ENCODE measurements at regions not wholly inside any gene's neighbourhood (a gene's known extent, or its start where the extent isn't known, plus 50 kb on each side); places are given as distances from the start of the nearest gene placed in this dataset.
"Not testable (repeated sequence)": the region's sequence is repeated elsewhere in the genome, so short reads cannot be mapped to it uniquely, and the experiment has no call there.

- Histone ChIP-seq H3K27me3 (ENCODE audit: insufficient read depth, low read depth, severe bottlenecking) (peaks cover 12% of the 10 kb centered on the region), H3K36me3 (no peaks in the 10 kb centered on the region), H3K27ac (no peak overlapping the region), H3K9me3 (ENCODE audit: severe bottlenecking) (no peaks in the 10 kb centered on the region), H3K4me3 (ENCODE audit: low read depth, low read length) (no peak overlapping the region)
- no peak for DNase-seq
- TF ChIP-seq CTCF (IDR thresholded peaks at IDR 0.05; ENCODE audit: low read depth, low read length) = no peak
Measured at GRCh38 chr16:58999762-59000161, 265.6 kb upstream of the GOT2 start.

GRCh38 chr16:58992755-58993154 lies 258.6 kb upstream of the GOT2 start:
- not testable (repeated sequence) for H3K27me3 ChIP-seq (ENCODE audit: insufficient read depth, low read depth, severe bottlenecking); H3K4me3 ChIP-seq (ENCODE audit: low read depth, low read length); H3K36me3 ChIP-seq; H3K27ac ChIP-seq; DNase-seq; H3K9me3 ChIP-seq (ENCODE audit: severe bottlenecking)

- H3K27me3 ChIP-seq (ENCODE audit: insufficient read depth, low read depth, severe bottlenecking); DNase-seq; H3K27ac ChIP-seq; H3K36me3 ChIP-seq; H3K4me3 ChIP-seq (ENCODE audit: low read depth, low read length); H3K9me3 ChIP-seq (ENCODE audit: severe bottlenecking): not testable (repeated sequence)
Measured at GRCh38 chr16:58983181-58983965, 249.3 kb upstream of the GOT2 start.

GRCh38 chr16:58970775-58971174 lies 236.7 kb upstream of the GOT2 start:
- Histone ChIP-seq H3K9me3 (ENCODE audit: severe bottlenecking) (no peaks in the 10 kb centered on the region), H3K4me3 (ENCODE audit: low read depth, low read length) (no peak overlapping the region), H3K27me3 (ENCODE audit: insufficient read depth, low read depth, severe bottlenecking) (peaks cover 28% of the 10 kb centered on the region), H3K27ac (no peak overlapping the region), H3K36me3 (no peaks in the 10 kb centered on the region)
- no peak for TF ChIP-seq CTCF (IDR thresholded peaks at IDR 0.05; ENCODE audit: low read depth, low read length)
- DNase-seq = no peak

GRCh38 chr16:58963479-58963878 lies 229.4 kb upstream of the GOT2 start:
- H3K4me3 ChIP-seq (ENCODE audit: low read depth, low read length) = no peak overlapping the region
- H3K27me3 ChIP-seq (ENCODE audit: insufficient read depth, low read depth, severe bottlenecking) = peaks cover 3% of the 10 kb centered on the region
- no peak overlapping the region for H3K27ac ChIP-seq
- H3K9me3 ChIP-seq (ENCODE audit: severe bottlenecking) = no peaks in the 10 kb centered on the region
- no peaks in the 10 kb centered on the region for H3K36me3 ChIP-seq
- DNase-seq = no peak
- no peak for TF ChIP-seq CTCF (IDR thresholded peaks at IDR 0.05; ENCODE audit: low read depth, low read length)

- Histone ChIP-seq H3K36me3 (no peaks in the 10 kb centered on the region), H3K27me3 (ENCODE audit: insufficient read depth, low read depth, severe bottlenecking) (peaks cover 8% of the 10 kb centered on the region), H3K27ac (no peak overlapping the region), H3K4me3 (ENCODE audit: low read depth, low read length) (no peak overlapping the region), H3K9me3 (ENCODE audit: severe bottlenecking) (no peaks in the 10 kb centered on the region)
- no peak for DNase-seq
- TF ChIP-seq CTCF (IDR thresholded peaks at IDR 0.05; ENCODE audit: low read depth, low read length) = no peak
Measured at GRCh38 chr16:58962811-58963210, 228.7 kb upstream of the GOT2 start.

GRCh38 chr16:58960484-58960883 lies 226.4 kb upstream of the GOT2 start:
- DNase-seq = no peak
- H3K4me3 ChIP-seq (ENCODE audit: low read depth, low read length) = no peak overlapping the region

More at GRCh38 chr16:58960484-58960883, 226.4 kb upstream of the GOT2 start:
- Histone ChIP-seq H3K27me3 (ENCODE audit: insufficient read depth, low read depth, severe bottlenecking) (peaks cover 12% of the 10 kb centered on the region), H3K36me3 (no peaks in the 10 kb centered on the region), H3K9me3 (ENCODE audit: severe bottlenecking) (no peaks in the 10 kb centered on the region), H3K27ac (no peak overlapping the region)
- TF ChIP-seq CTCF (IDR thresholded peaks at IDR 0.05; ENCODE audit: low read depth, low read length) = no peak

Data from WERI-Rb-1 (cell line).